BLaER1 (cell line): ENCODE measurements at regions not wholly inside any gene's neighbourhood (a gene's known extent, or its start where the extent isn't known, plus 50 kb on each side); places are given as distances from the start of the nearest gene placed in this dataset.

Source experiments
- H3K27ac ChIP-seq: shearing (Covaris generic); formaldehyde crosslinking; 2 replicates; pipeline ENCODE4 v1.8.1; 2022
- H3K27me3 ChIP-seq: shearing (Covaris generic); formaldehyde crosslinking; 2 replicates; pipeline ENCODE4 v1.8.1; 2022
- H3K36me3 ChIP-seq: shearing (Covaris generic); formaldehyde crosslinking; 2 replicates; pipeline ENCODE4 v1.8.1; 2022
- H3K4me1 ChIP-seq: shearing (Covaris generic); formaldehyde crosslinking; 2 replicates; pipeline ENCODE4 v1.8.1; 2022
- H3K4me2 ChIP-seq: shearing (Covaris generic); formaldehyde crosslinking; 2 replicates; pipeline ENCODE4 v1.8.1; 2022
- H3K4me3 ChIP-seq: shearing (Covaris generic); formaldehyde crosslinking; 2 replicates; pipeline ENCODE4 v1.8.1; 2022
- H3K9ac ChIP-seq: shearing (Covaris generic); formaldehyde crosslinking; 2 replicates; pipeline ENCODE4 v1.8.1; 2022
- H3K9me3 ChIP-seq: shearing (Covaris generic); formaldehyde crosslinking; 2 replicates; pipeline ENCODE4 v1.8.1; 2022
- H4K20me1 ChIP-seq: shearing (Covaris generic); formaldehyde crosslinking; 2 replicates; pipeline ENCODE4 v1.8.1; 2022
- Cebpa-rat ChIP-seq: shearing (Covaris generic); IDR thresholded peaks from 2 replicates; pipeline ENCODE4 v1.8.1; 2022

GRCh38 chr18:10301831-10302483 lies 152.5 kb upstream of the APCDD1 start:
- Histone ChIP-seq H3K36me3 (no peaks in the 10 kb centered on the region), H3K9me3 (no peaks in the 10 kb centered on the region), H3K4me3 (no peak overlapping the region), H3K4me1 (peaks cover 61% of the 10 kb centered on the region), H4K20me1 (no peaks in the 10 kb centered on the region), H3K27me3 (no peaks in the 10 kb centered on the region), H3K4me2 (0 out of 2 replicates have a peak overlapping the region, but pooled peaks have one; percentile 80), H3K9ac (no peak overlapping the region), H3K27ac (no peak overlapping the region)
- TF ChIP-seq Cebpa-rat, result no peak

- Histone ChIP-seq H3K36me3 (no peaks in the 10 kb centered on the region), H3K27me3 (no peaks in the 10 kb centered on the region), H3K9me3 (no peaks in the 10 kb centered on the region), H3K4me1 (peaks cover 49% of the 10 kb centered on the region), H3K27ac (no peak overlapping the region), H3K9ac (no peak overlapping the region), H4K20me1 (no peaks in the 10 kb centered on the region), H3K4me3 (no peak overlapping the region), H3K4me2 (no peak overlapping the region)
- no peak for TF ChIP-seq Cebpa-rat
Measured at GRCh38 chr18:10303171-10303570, 151.3 kb upstream of the APCDD1 start.

- Histone ChIP-seq H3K9me3 (no peaks in the 10 kb centered on the region), H3K4me3 (no peak overlapping the region)
Measured at GRCh38 chr18:10304853-10305252, 149.6 kb upstream of the APCDD1 start.

DNA sequence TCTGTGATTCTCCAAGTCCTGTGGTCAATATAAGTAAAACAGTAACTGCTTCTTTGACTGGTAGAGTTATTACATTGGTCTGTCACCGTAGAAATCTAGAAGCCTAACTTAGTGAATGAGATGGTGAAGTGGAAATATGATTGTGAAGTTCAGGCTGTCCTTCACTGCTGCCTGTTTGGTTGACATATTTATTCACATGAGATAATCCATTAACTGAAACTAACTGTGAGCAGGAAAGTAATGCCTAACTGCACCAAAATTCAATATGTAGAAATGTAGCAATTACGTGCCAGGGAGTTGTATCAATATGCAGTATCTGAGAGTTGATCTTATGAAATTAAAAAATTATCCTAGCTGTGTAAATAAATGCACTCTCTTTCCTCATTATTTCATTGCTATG lies 147.7 kb upstream of the APCDD1 start:
- TF ChIP-seq Cebpa-rat, result no peak
- no peak overlapping the region for H3K4me3 ChIP-seq
- peaks cover 16% of the 10 kb centered on the region for H3K4me1 ChIP-seq
- no peak overlapping the region for H3K4me2 ChIP-seq
- no peaks in the 10 kb centered on the region for H3K9me3 ChIP-seq
- no peaks in the 10 kb centered on the region for H4K20me1 ChIP-seq
- H3K36me3 ChIP-seq, result no peaks in the 10 kb centered on the region
- H3K27ac ChIP-seq, result no peak overlapping the region
- no peaks in the 10 kb centered on the region for H3K27me3 ChIP-seq
- no peak overlapping the region for H3K9ac ChIP-seq

More at GRCh38 chr18:10304853-10305252, 149.6 kb upstream of the APCDD1 start:
- H4K20me1 ChIP-seq, result no peaks in the 10 kb centered on the region
- no peak for TF ChIP-seq Cebpa-rat
- no peaks in the 10 kb centered on the region for H3K36me3 ChIP-seq
- H3K4me1 ChIP-seq, result peaks cover 32% of the 10 kb centered on the region
- H3K4me2 ChIP-seq, result no peak overlapping the region
- no peak overlapping the region for H3K27ac ChIP-seq
- H3K27me3 ChIP-seq, result no peaks in the 10 kb centered on the region
- H3K9ac ChIP-seq, result no peak overlapping the region

GRCh38 chr18:10308154-10308553 lies 146.3 kb upstream of the APCDD1 start:
- H3K36me3 ChIP-seq, result no peaks in the 10 kb centered on the region
- H3K9me3 ChIP-seq, result no peaks in the 10 kb centered on the region
- no peaks in the 10 kb centered on the region for H4K20me1 ChIP-seq
- H3K4me1 ChIP-seq, result peaks cover 18% of the 10 kb centered on the region
- no peaks in the 10 kb centered on the region for H3K27me3 ChIP-seq
- no peak for TF ChIP-seq Cebpa-rat
- H3K4me2 ChIP-seq, result no peak overlapping the region
- H3K27ac ChIP-seq, result no peak overlapping the region
- no peak overlapping the region for H3K4me3 ChIP-seq
- H3K9ac ChIP-seq, result no peak overlapping the region

- Histone ChIP-seq H3K4me1 (peaks cover 23% of the 10 kb centered on the region), H3K27ac (no peak overlapping the region), H4K20me1 (no peaks in the 10 kb centered on the region), H3K4me2 (no peak overlapping the region), H3K27me3 (no peaks in the 10 kb centered on the region), H3K4me3 (no peak overlapping the region), H3K9ac (no peak overlapping the region), H3K36me3 (no peaks in the 10 kb centered on the region), H3K9me3 (no peaks in the 10 kb centered on the region)
- TF ChIP-seq Cebpa-rat, result no peak
Measured at GRCh38 chr18:10310626-10311025, 143.8 kb upstream of the APCDD1 start.

- Histone ChIP-seq H3K4me1 (peaks cover 42% of the 10 kb centered on the region), H3K27me3 (no peaks in the 10 kb centered on the region), H3K4me2 (peak overlapping the region; percentile 35; the same call in 1 of the 2 replicates), H3K27ac (no peak overlapping the region), H3K36me3 (no peaks in the 10 kb centered on the region), H4K20me1 (no peaks in the 10 kb centered on the region), H3K4me3 (no peak overlapping the region), H3K9ac (no peak overlapping the region), H3K9me3 (no peaks in the 10 kb centered on the region)
- TF ChIP-seq Cebpa-rat, result no peak
Measured at GRCh38 chr18:10312326-10313015, 142.0 kb upstream of the APCDD1 start.

GRCh38 chr18:10313016-10313342 lies 141.5 kb upstream of the APCDD1 start:
- TF ChIP-seq Cebpa-rat, result no peak
- Histone ChIP-seq H3K4me1 (peaks cover 45% of the 10 kb centered on the region), H3K36me3 (no peaks in the 10 kb centered on the region), H3K27me3 (no peaks in the 10 kb centered on the region), H3K27ac (no peak overlapping the region), H3K9ac (no peak overlapping the region), H3K4me3 (no peak overlapping the region), H4K20me1 (no peaks in the 10 kb centered on the region), H3K4me2 (no peak overlapping the region), H3K9me3 (no peaks in the 10 kb centered on the region)

DNA sequence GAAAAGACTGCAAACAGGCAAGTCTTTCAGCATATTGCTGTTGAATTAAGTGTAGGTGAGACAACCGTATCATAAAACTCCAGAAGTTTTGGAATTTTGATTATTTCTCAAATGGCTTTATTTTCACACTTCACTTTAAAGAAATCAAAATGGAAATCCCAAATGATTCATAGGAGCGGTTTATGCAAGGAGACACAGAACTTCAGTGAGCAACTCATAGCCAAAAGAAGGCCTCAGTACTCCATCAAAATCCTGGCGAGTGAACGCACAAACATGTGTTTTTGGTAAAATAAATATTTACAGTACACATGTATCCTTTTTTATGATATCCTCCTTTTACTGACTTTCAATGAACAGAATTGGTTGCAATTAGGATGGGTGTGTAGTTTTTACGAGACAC lies 140.4 kb upstream of the APCDD1 start:
- H3K4me2 ChIP-seq, result no peak overlapping the region
- no peak overlapping the region for H3K9ac ChIP-seq
- no peak overlapping the region for H3K4me3 ChIP-seq
- peaks cover 45% of the 10 kb centered on the region for H3K4me1 ChIP-seq
- H3K9me3 ChIP-seq, result no peaks in the 10 kb centered on the region
- no peak overlapping the region for H3K27ac ChIP-seq
- H4K20me1 ChIP-seq, result no peaks in the 10 kb centered on the region
- no peaks in the 10 kb centered on the region for H3K27me3 ChIP-seq
- no peaks in the 10 kb centered on the region for H3K36me3 ChIP-seq
- no peak for TF ChIP-seq Cebpa-rat

DNA sequence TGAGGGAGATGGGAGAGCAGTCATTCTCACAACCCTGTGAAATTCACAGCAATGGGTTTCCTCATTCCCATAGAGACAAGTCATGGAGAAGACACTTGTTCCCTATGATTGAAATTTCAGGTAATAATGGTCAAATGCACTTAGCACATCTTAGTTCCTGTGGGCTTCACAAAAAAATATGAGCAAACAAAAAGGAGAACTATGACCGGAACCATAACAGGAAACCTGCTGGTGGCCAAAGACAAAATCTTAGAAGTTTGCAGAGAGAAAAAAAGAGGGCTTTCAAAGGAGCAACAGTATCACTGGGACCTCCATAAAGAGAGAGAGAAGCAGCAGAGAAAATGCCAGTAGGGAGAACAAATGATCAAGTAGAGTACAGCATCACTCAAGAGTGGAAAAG lies 138.9 kb upstream of the APCDD1 start:
- no peaks in the 10 kb centered on the region for H3K9me3 ChIP-seq
- H3K36me3 ChIP-seq, result no peaks in the 10 kb centered on the region
- H3K27ac ChIP-seq, result no peak overlapping the region
- no peak for TF ChIP-seq Cebpa-rat
- H3K4me1 ChIP-seq, result peaks cover 46% of the 10 kb centered on the region
- H3K4me2 ChIP-seq, result peak overlapping the region; percentile 64
- H3K9ac ChIP-seq, result no peak overlapping the region
- no peaks in the 10 kb centered on the region for H4K20me1 ChIP-seq
- no peak overlapping the region for H3K4me3 ChIP-seq
- H3K27me3 ChIP-seq, result no peaks in the 10 kb centered on the region
